ENCODE measurements at regions not wholly inside any gene's neighbourhood (a gene's known extent, or its start where the extent isn't known, plus 50 kb on each side); places are given as distances from the start of the nearest gene placed in this dataset.

DNA sequence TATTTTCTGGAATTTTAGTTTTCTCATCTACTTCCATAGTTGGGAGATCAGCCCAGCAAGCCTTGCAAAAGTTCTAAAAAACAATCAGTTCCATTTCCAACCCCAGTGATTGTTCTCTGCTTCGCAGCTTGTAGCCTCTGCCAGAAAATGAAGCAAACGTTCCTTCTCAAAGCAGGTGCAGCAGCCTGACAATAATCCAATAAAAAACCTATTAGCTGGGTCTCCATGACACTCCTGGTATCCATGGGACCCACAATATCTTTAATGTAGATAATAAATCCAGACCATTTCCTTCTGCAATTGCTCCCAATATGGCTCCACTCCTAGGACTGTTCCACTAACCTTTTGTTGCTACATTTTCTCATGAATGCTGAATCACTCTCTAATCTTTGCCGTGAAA, 140.8 kb upstream of the SETBP1 start:
- TF ChIP-seq POLR2AphosphoS5 (IDR thresholded peaks at IDR 0.05; ENCODE audit: borderline replicate concordance, low read depth, low read length) (no peak), EZH2 (IDR thresholded peaks at IDR 0.05) (no peak)

All from SK-N-MC (cell line).